OCI-LY1 (cell line): ENCODE measurements at regions not wholly inside any gene's neighbourhood (a gene's known extent, or its start where the extent isn't known, plus 50 kb on each side); places are given as distances from the start of the nearest gene placed in this dataset.

ENCODE experiments used
- H2AFZ ChIP-seq: fragments of 200-600 bp; sonication (generic), shearing (Covaris generic); 2 replicates; pipeline ENCODE4 v1.6.0; 2014; ENCODE audit warnings: antibody characterized with exemption, mild to moderate bottlenecking, low read length
- H3F3A ChIP-seq: fragments of 200-600 bp; sonication (generic), shearing (Covaris generic); 2 replicates; pipeline ENCODE4 v1.6.0; 2014; ENCODE audit warnings: mild to moderate bottlenecking, antibody characterized with exemption, low read length, moderate library complexity; ENCODE audit not compliant: insufficient read depth
- H3K27ac ChIP-seq: fragments of 200-600 bp; sonication (generic); 2 replicates; pipeline ENCODE4 v1.5.1; 2014; ENCODE audit warnings: low read length, mixed run types, mild to moderate bottlenecking, low read depth; ENCODE audit not compliant: poor library complexity, severe bottlenecking
- H3K27me3 ChIP-seq: fragments of 200-600 bp; sonication (generic); 2 replicates; pipeline ENCODE4 v1.6.0; 2014; ENCODE audit warnings: antibody characterized with exemption, mild to moderate bottlenecking, low read length, moderate library complexity; ENCODE audit not compliant: insufficient read depth
- H3K36me3 ChIP-seq: fragments of 200-600 bp; sonication (generic); 2 replicates; pipeline ENCODE4 v1.6.1; 2014; ENCODE audit warnings: mild to moderate bottlenecking, antibody characterized with exemption, low read length, moderate library complexity, mixed read lengths; ENCODE audit not compliant: insufficient read depth
- H3K4me1 ChIP-seq: fragments of 200-600 bp; sonication (generic); 2 replicates; pipeline ENCODE4 v1.5.1; 2014; ENCODE audit warnings: mild to moderate bottlenecking, low read length, moderate library complexity; ENCODE audit not compliant: insufficient read depth, severe bottlenecking
- H3K4me2 ChIP-seq: fragments of 200-600 bp; sonication (generic), shearing (Covaris generic); 2 replicates; pipeline ENCODE4 v1.6.1; 2014; ENCODE audit warnings: low read length
- H3K4me3 ChIP-seq: fragments of 200-600 bp; sonication (generic); 2 replicates; pipeline ENCODE4 v1.5.1; 2014; ENCODE audit warnings: low read length, low read depth, mild to moderate bottlenecking, mixed read lengths; ENCODE audit not compliant: poor library complexity, severe bottlenecking
- H3K79me2 ChIP-seq: fragments of 200-600 bp; shearing (Covaris generic); 2 replicates; pipeline ENCODE4 v1.6.1; 2016; ENCODE audit warnings: mixed run types, low read length, mixed read lengths; ENCODE audit not compliant: insufficient read depth
- H3K9ac ChIP-seq: fragments of 200-600 bp; sonication (generic), shearing (Covaris generic); 2 replicates; pipeline ENCODE4 v1.6.1; 2014; ENCODE audit warnings: mild to moderate bottlenecking, low read length, mixed read lengths
- H3K9me2 ChIP-seq: fragments of 200-600 bp; sonication (generic), shearing (Covaris generic); 2 replicates; pipeline ENCODE4 v1.6.1; 2014; ENCODE audit warnings: low read depth, mild to moderate bottlenecking, low read length, mixed read lengths
- H3K9me3 ChIP-seq: fragments of 200-600 bp; shearing (Covaris generic); 2 replicates; pipeline ENCODE4 v1.6.1; 2014; ENCODE audit warnings: low read length, mixed read lengths
- H4K20me1 ChIP-seq: fragments of 200-600 bp; sonication (generic), shearing (Covaris generic); 2 replicates; pipeline ENCODE4 v1.6.0; 2016; ENCODE audit warnings: mild to moderate bottlenecking, low read length; ENCODE audit not compliant: insufficient read depth
- CTCF ChIP-seq: fragments of 200-600 bp; sonication (generic), shearing (Covaris generic); IDR thresholded peaks from 2 replicates; pipeline ENCODE4 v1.5.1; 2017; ENCODE audit warnings: mild to moderate bottlenecking, antibody characterized with exemption, low read length, moderate library complexity, mixed read lengths
- EZH2 ChIP-seq: fragments of 200-600 bp; sonication (generic), shearing (Covaris generic); IDR thresholded peaks from 2 replicates; pipeline ENCODE4 v1.8.0; 2017; ENCODE audit warnings: borderline replicate concordance, mixed run types, mild to moderate bottlenecking, antibody characterized with exemption, low read length, moderate library complexity, mixed read lengths

- Histone ChIP-seq H3K9me3 (no peaks in the 10 kb centered on the region), H3K4me2 (no peak overlapping the region), H3K27ac (no peak overlapping the region), H3K4me3 (no peak overlapping the region), H3F3A (no peaks in the 10 kb centered on the region), H3K79me2 (no peaks in the 10 kb centered on the region), H2AFZ (no peak overlapping the region), H3K36me3 (no peaks in the 10 kb centered on the region), H4K20me1 (no peaks in the 10 kb centered on the region), H3K9me2 (no peaks in the 10 kb centered on the region), H3K9ac (no peak overlapping the region), H3K27me3 (no peaks in the 10 kb centered on the region), H3K4me1 (no peaks in the 10 kb centered on the region)
- no peak for TF ChIP-seq EZH2
- no peak for TF ChIP-seq CTCF
Measured at GRCh38 chr11:90343673-90344072, 120.8 kb upstream of the CHORDC1 start.

- Histone ChIP-seq H3K79me2 (no peaks in the 10 kb centered on the region), H3F3A (no peaks in the 10 kb centered on the region), H3K4me1 (no peaks in the 10 kb centered on the region), H4K20me1 (no peaks in the 10 kb centered on the region), H3K9me3 (no peaks in the 10 kb centered on the region), H3K36me3 (no peaks in the 10 kb centered on the region), H3K4me3 (no peak overlapping the region), H3K27ac (no peak overlapping the region), H3K9ac (no peak overlapping the region), H3K4me2 (no peak overlapping the region), H2AFZ (no peak overlapping the region), H3K27me3 (no peaks in the 10 kb centered on the region), H3K9me2 (no peaks in the 10 kb centered on the region)
- TF ChIP-seq CTCF (no peak), EZH2 (no peak)
Measured at GRCh38 chr11:90341986-90342385, 119.1 kb upstream of the CHORDC1 start.

GRCh38 chr11:90332415-90332814 lies 109.6 kb upstream of the CHORDC1 start:
- Histone ChIP-seq H3K9me3 (no peaks in the 10 kb centered on the region), H3K27ac (no peak overlapping the region), H2AFZ (no peak overlapping the region), H3K4me2 (no peak overlapping the region), H3K4me1 (no peaks in the 10 kb centered on the region), H3K79me2 (no peaks in the 10 kb centered on the region), H3K9ac (no peak overlapping the region), H3K4me3 (no peak overlapping the region), H3F3A (no peaks in the 10 kb centered on the region), H3K27me3 (no peaks in the 10 kb centered on the region), H3K36me3 (no peaks in the 10 kb centered on the region), H4K20me1 (no peaks in the 10 kb centered on the region), H3K9me2 (no peaks in the 10 kb centered on the region)
- TF ChIP-seq EZH2 (no peak), CTCF (no peak)
